OCI-LY3 (cell line): ENCODE measurements at regions not wholly inside any gene's neighbourhood (a gene's known extent, or its start where the extent isn't known, plus 50 kb on each side); places are given as distances from the start of the nearest gene placed in this dataset.

Source experiments
- H2AFZ ChIP-seq: fragments of 200-600, 300-600 bp; shearing (Covaris generic); 2 replicates; pipeline ENCODE4 v1.6.0; 2014; ENCODE audit warnings: antibody characterized with exemption, low read depth, low read length
- H3K27ac ChIP-seq: fragments of 200-600, 300-600 bp; sonication (generic); 2 replicates; pipeline ENCODE4 v1.5.1; 2014; ENCODE audit warnings: mild to moderate bottlenecking, low read length, moderate library complexity, mixed read lengths
- H3K27me3 ChIP-seq: fragments of 200-600, 300-600 bp; sonication (generic); 2 replicates; pipeline ENCODE4 v1.6.1; 2014; ENCODE audit warnings: low read depth, low read length, mixed read lengths
- H3K36me3 ChIP-seq: fragments of 200-600, 300-600 bp; sonication (generic); replicated peaks from 2 replicates; pipeline ENCODE3; 2014; ENCODE audit warnings: low read depth, low read length, mixed read lengths
- H3K4me1 ChIP-seq: fragments of 300-600, 200-600 bp; sonication (generic); 2 replicates; pipeline ENCODE4 v1.6.1; 2014; ENCODE audit warnings: low read length, mixed read lengths
- H3K4me2 ChIP-seq: fragments of 200-600, 300-600 bp; sonication (generic); 2 replicates; pipeline ENCODE4 v1.6.1; 2014; ENCODE audit warnings: low read length, mixed read lengths
- H3K4me3 ChIP-seq: fragments of 300-600, 200-600 bp; sonication (generic); 2 replicates; pipeline ENCODE4 v1.5.1; 2014; ENCODE audit warnings: antibody characterized with exemption, mild to moderate bottlenecking, low read length, moderate library complexity
- H3K79me2 ChIP-seq: fragments of 300-600, 200-600 bp; shearing (Covaris generic); 2 replicates; pipeline ENCODE4 v1.6.1; 2014; ENCODE audit warnings: mild to moderate bottlenecking, low read length, mixed read lengths
- H3K9ac ChIP-seq: fragments of 300-600, 200-600 bp; shearing (Covaris generic); 2 replicates; pipeline ENCODE4 v1.6.0; 2014; ENCODE audit warnings: mild to moderate bottlenecking, low read length, moderate library complexity
- H3K9me3 ChIP-seq: fragments of 200-600, 300-600 bp; shearing (Covaris generic); 2 replicates; pipeline ENCODE4 v1.6.1; 2014; ENCODE audit warnings: low read length, mixed read lengths; ENCODE audit not compliant: insufficient read depth
- H4K20me1 ChIP-seq: fragments of 200-600, 300-600 bp; sonication (generic); 2 replicates; pipeline ENCODE4 v1.6.1; 2016; ENCODE audit warnings: low read length, mixed read lengths; ENCODE audit not compliant: insufficient read depth
- CTCF ChIP-seq: fragments of 200-600, 300-600 bp; sonication (generic); IDR thresholded peaks from 2 replicates; pipeline ENCODE4 v1.5.1; 2014; ENCODE audit warnings: antibody characterized with exemption, low read length, low read depth
- EZH2phosphoT487 ChIP-seq: fragments of 200-600 bp; shearing (Covaris generic); IDR thresholded peaks from 2 replicates; pipeline ENCODE4 v1.6.1; 2018; ENCODE audit warnings: antibody characterized with exemption, mixed run types, low read depth

GRCh38 chr4:66229885-66230284, 559.6 kb upstream of the EPHA5 start:
- Histone ChIP-seq H3K4me1 (no peaks in the 10 kb centered on the region), H3K9me3 (no peaks in the 10 kb centered on the region), H3K27ac (no peak overlapping the region), H3K4me3 (no peak overlapping the region), H4K20me1 (no peaks in the 10 kb centered on the region), H3K27me3 (no peaks in the 10 kb centered on the region), H3K36me3 (no peaks in the 10 kb centered on the region), H3K4me2 (no peak overlapping the region), H3K79me2 (no peaks in the 10 kb centered on the region), H3K9ac (no peak overlapping the region), H2AFZ (no peak overlapping the region)
- TF ChIP-seq EZH2phosphoT487 (no peak), CTCF (no peak)

GRCh38 chr4:66225539-66225938, 555.2 kb upstream of the EPHA5 start:
- TF ChIP-seq EZH2phosphoT487: no peak
- TF ChIP-seq CTCF: no peak

GRCh38 chr4:66223068-66223703, 552.9 kb upstream of the EPHA5 start:
- no peak for TF ChIP-seq EZH2phosphoT487
- TF ChIP-seq CTCF: no peak
- Histone ChIP-seq H3K9ac (no peak overlapping the region), H3K4me2 (no peak overlapping the region), H3K4me1 (no peaks in the 10 kb centered on the region), H2AFZ (no peak overlapping the region), H3K27me3 (no peaks in the 10 kb centered on the region), H3K27ac (no peak overlapping the region), H3K79me2 (no peaks in the 10 kb centered on the region), H3K4me3 (no peak overlapping the region), H4K20me1 (no peaks in the 10 kb centered on the region), H3K9me3 (no peaks in the 10 kb centered on the region), H3K36me3 (no peaks in the 10 kb centered on the region)

More at GRCh38 chr4:66225539-66225938, 555.2 kb upstream of the EPHA5 start:
- no peak overlapping the region for H3K9ac ChIP-seq
- H3K4me2 ChIP-seq: no peak overlapping the region
- H3K4me1 ChIP-seq: no peaks in the 10 kb centered on the region
- H3K79me2 ChIP-seq: no peaks in the 10 kb centered on the region
- no peaks in the 10 kb centered on the region for H3K27me3 ChIP-seq
- no peaks in the 10 kb centered on the region for H3K9me3 ChIP-seq
- no peak overlapping the region for H2AFZ ChIP-seq
- H3K27ac ChIP-seq: no peak overlapping the region
- H3K4me3 ChIP-seq: no peak overlapping the region
- H3K36me3 ChIP-seq: no peaks in the 10 kb centered on the region
- H4K20me1 ChIP-seq: no peaks in the 10 kb centered on the region

- Histone ChIP-seq H4K20me1 (no peaks in the 10 kb centered on the region), H3K4me3 (no peak overlapping the region), H3K36me3 (no peaks in the 10 kb centered on the region), H3K27ac (no peak overlapping the region), H3K4me2 (no peak overlapping the region), H3K27me3 (no peaks in the 10 kb centered on the region), H3K9ac (no peak overlapping the region), H3K79me2 (no peaks in the 10 kb centered on the region), H2AFZ (no peak overlapping the region), H3K4me1 (no peaks in the 10 kb centered on the region), H3K9me3 (no peaks in the 10 kb centered on the region)
- TF ChIP-seq CTCF (no peak), EZH2phosphoT487 (no peak)
Observed at GRCh38 chr4:66219401-66219800, 549.1 kb upstream of the EPHA5 start.
